A549 (cell line): ENCODE measurements at regions not wholly inside any gene's neighbourhood (a gene's known extent, or its start where the extent isn't known, plus 50 kb on each side); places are given as distances from the start of the nearest gene placed in this dataset.

Source experiments
- ATOH8 ChIP-seq: fragments of 250-450 bp; sonication (Bioruptor Pico); IDR thresholded peaks from 2 replicates; pipeline ENCODE4 v1.5.0; 2020; ENCODE audit warnings: low read depth, mild to moderate bottlenecking, moderate library complexity
- CTCF ChIP-seq: fragments of >200 bp; sonication (Bioruptor Twin); formaldehyde crosslinking; IDR thresholded peaks from 3 replicates; pipeline ENCODE4 v1.5.1; 2016
- EP300 ChIP-seq, 2 experiments: fragments of >200 bp; sonication (Bioruptor Twin); formaldehyde crosslinking; IDR thresholded peaks; 2 replicates in 1 of 2; 3 replicates in 1 of 2; pipeline ENCODE4 v1.6.1; 2016 to 2017
- JUNB ChIP-seq: fragments of >200 bp; sonication (Bioruptor Twin); formaldehyde crosslinking; IDR thresholded peaks from 2 replicates; pipeline ENCODE4 v1.6.1; 2016
- MAFK ChIP-seq: fragments of 450-650 bp; IDR thresholded peaks from 2 replicates; pipeline ENCODE4 v1.6.1; 2014; ENCODE audit not compliant: partially characterized antibody
- NR3C1 ChIP-seq: fragments of >200 bp; sonication (Bioruptor Twin); formaldehyde crosslinking; IDR thresholded peaks from 3 replicates; pipeline ENCODE4 v1.6.1; 2017
- POLR2AphosphoS2 ChIP-seq: conservative IDR thresholded peaks from 2 replicates; pipeline ENCODE4 v1.6.1; 2012; ENCODE audit warnings: low read length, improper control_type of control experiment, inconsistent platforms
- RAD21 ChIP-seq, 2 experiments: fragments of >200 bp in 1 of 2; sonication (Bioruptor Twin) in 1 of 2; formaldehyde crosslinking in 1 of 2; IDR thresholded peaks in 1 of 2; conservative IDR thresholded peaks in 1 of 2; 2 replicates in 1 of 2; 3 replicates in 1 of 2; pipeline ENCODE4 v1.6.1; 2012 to 2018; ENCODE audit warnings: inconsistent platforms in 1 of 2
- ZC3H11A ChIP-seq: fragments of 450-650 bp; IDR thresholded peaks from 2 replicates; pipeline ENCODE4 v1.6.1; 2014; ENCODE audit warnings: antibody characterized with exemption, mild to moderate bottlenecking
- TF ChIP-seq, protein P1 (sequence below): fragments of 450-650 bp; IDR thresholded peaks from 2 replicates; pipeline ENCODE4 v1.6.1; 2014; ENCODE audit warnings: antibody characterized with exemption

DNA sequence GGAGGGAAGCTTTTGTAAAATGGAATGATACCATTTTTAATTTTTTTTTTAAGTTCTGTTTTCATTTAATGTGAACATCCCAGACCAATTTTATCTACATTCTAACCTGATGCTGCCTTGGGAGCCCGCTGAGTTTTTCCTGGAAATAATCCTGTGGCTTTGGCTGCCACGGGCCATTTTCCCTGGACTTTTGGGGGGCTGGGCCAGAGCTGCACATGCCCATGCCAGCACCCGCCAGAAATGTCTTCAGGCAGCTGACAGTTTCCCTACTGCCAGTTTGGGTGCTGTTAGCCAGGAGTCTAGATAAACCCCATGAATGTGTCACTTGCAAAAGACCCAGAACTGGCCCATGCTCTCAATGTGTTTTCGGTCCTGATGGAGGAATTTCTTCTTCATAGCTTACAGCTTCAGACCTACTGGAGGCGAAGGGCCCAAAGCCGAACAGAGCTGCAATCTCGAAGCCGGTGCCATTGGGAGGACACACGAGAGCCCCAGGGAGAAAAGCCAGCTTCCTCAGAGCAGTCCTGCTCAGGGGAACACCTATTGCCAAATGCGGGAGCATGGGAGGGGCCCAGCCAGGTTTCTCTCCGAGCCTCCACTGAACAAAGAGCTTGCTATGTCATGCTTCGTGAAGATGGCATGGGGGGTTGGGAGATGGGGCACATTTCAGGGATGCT, 444.2 kb upstream of the MKI67 start:
- TF ChIP-seq CTCF (no peak), MAFK (no peak), RAD21 (conservative IDR thresholded peaks at IDR 0.05 in 1 of 2, IDR thresholded peaks at IDR 0.05 in 1 of 2) (no peak), EP300 (IDR thresholded peaks at IDR 0.05) (no peak), POLR2AphosphoS2 (no peak), NR3C1 (no peak), JUNB (no peak), ATOH8 (no peak), ZC3H11A (no peak)
- TF ChIP-seq, protein P1, sequence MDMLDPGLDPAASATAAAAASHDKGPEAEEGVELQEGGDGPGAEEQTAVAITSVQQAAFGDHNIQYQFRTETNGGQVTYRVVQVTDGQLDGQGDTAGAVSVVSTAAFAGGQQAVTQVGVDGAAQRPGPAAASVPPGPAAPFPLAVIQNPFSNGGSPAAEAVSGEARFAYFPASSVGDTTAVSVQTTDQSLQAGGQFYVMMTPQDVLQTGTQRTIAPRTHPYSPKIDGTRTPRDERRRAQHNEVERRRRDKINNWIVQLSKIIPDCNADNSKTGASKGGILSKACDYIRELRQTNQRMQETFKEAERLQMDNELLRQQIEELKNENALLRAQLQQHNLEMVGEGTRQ, result no peak
